GM23248 (cell line): ENCODE measurements at regions not wholly inside any gene's neighbourhood (a gene's known extent, or its start where the extent isn't known, plus 50 kb on each side); places are given as distances from the start of the nearest gene placed in this dataset.

Source experiments
- EZH2 ChIP-seq: fragments of 200-600 bp; sonication (generic); IDR thresholded peaks from 2 replicates; pipeline ENCODE4 v1.6.1; 2018; ENCODE audit warnings: antibody characterized with exemption, mild to moderate bottlenecking; ENCODE audit not compliant: insufficient read depth, poor library complexity, severe bottlenecking
- EZH2phosphoT487 ChIP-seq: fragments of 200-600 bp; sonication (generic); IDR thresholded peaks from 2 replicates; pipeline ENCODE4 v1.6.1; 2018; ENCODE audit warnings: antibody characterized with exemption, moderate library complexity, mild to moderate bottlenecking, low read depth; ENCODE audit not compliant: insufficient read depth

- TF ChIP-seq EZH2: no peak
- no peak for TF ChIP-seq EZH2phosphoT487
These were observed 158.8 kb upstream of the KYNU start for GRCh38 chr2:142718576-142719155.
